SK-N-SH (cell line): ENCODE measurements at regions not wholly inside any gene's neighbourhood (a gene's known extent, or its start where the extent isn't known, plus 50 kb on each side); places are given as distances from the start of the nearest gene placed in this dataset.

Experiments used
- CTCF ChIA-PET: fragments of 300-600, 350-600 bp; formaldehyde crosslinking; extraction: SDS; loops from one replicate; lab custom pipeline; 2021; lab: Yijun Ruan, JAX
- POLR2A ChIA-PET: fragments of 350-600 bp; sonication (Branson Sonifier 250); formaldehyde crosslinking; extraction: SDS; loops from one replicate; lab custom pipeline; 2020; ENCODE audit warnings: antibody characterized with exemption, inconsistent platforms; lab: Yijun Ruan, JAX
- DNase-seq: peaks from one replicate; pipeline ENCODE4 v3.0.0; 2012
- H2AFZ ChIP-seq: fragments of 200-600 bp; sonication (generic); 2 replicates; pipeline ENCODE4 v1.8.1; 2016; ENCODE audit warnings: antibody characterized with exemption, mild to moderate bottlenecking, low read depth
- H3F3A ChIP-seq: fragments of 200-600 bp; sonication (generic); replicated peaks from 2 replicates; pipeline ENCODE3; 2016; ENCODE audit warnings: antibody characterized with exemption, mild to moderate bottlenecking; ENCODE audit not compliant: insufficient read depth
- H3K27ac ChIP-seq, 2 experiments: fragments of 200-500 bp in 1 of 2; fragments of 200-600 bp in 1 of 2; sonication (Bioruptor generic) in 1 of 2; sonication (generic), shearing (Covaris generic) in 1 of 2; 2 replicates each; pipeline versions ENCODE4 v1.5.1 to v1.6.1; 2014 to 2016; ENCODE audit warnings: low read depth in 2 of 2, inconsistent platforms in 1 of 2, low read length in 1 of 2, mild to moderate bottlenecking in 1 of 2, mixed read lengths in 1 of 2
- H3K27me3 ChIP-seq: fragments of 200-600 bp; sonication (generic), shearing (Covaris generic); 2 replicates; pipeline ENCODE4 v1.6.1; 2016; ENCODE audit warnings: mixed run types; ENCODE audit not compliant: insufficient read depth
- H3K36me3 ChIP-seq, 2 experiments: fragments of 200-500 bp in 1 of 2; fragments of 200-600 bp in 1 of 2; sonication (Bioruptor generic) in 1 of 2; sonication (generic) in 1 of 2; replicated peaks in 1 of 2; 2 replicates each; pipeline versions ENCODE3 to v1.5.1; 2014 to 2016; ENCODE audit warnings: low read length in 1 of 2, mild to moderate bottlenecking in 1 of 2; ENCODE audit not compliant: insufficient read depth in 2 of 2, control insufficient read depth in 1 of 2
- H3K4me1 ChIP-seq, 2 experiments: fragments of 200-500 bp in 1 of 2; fragments of 200-600 bp in 1 of 2; sonication (Bioruptor generic) in 1 of 2; sonication (generic), shearing (Covaris generic) in 1 of 2; 2 replicates each; pipeline versions ENCODE4 v1.5.1 to v1.6.1; 2014 to 2016; ENCODE audit warnings: low read depth in 1 of 2, low read length in 1 of 2, mixed run types in 1 of 2; ENCODE audit not compliant: insufficient read depth in 2 of 2, control insufficient read depth in 1 of 2
- H3K4me2 ChIP-seq: fragments of 200-600 bp; sonication (generic), shearing (Covaris generic); 2 replicates; pipeline ENCODE4 v1.6.1; 2017; ENCODE audit warnings: mixed run types
- H3K4me3 ChIP-seq, 2 experiments: fragments of 200-500 bp in 1 of 2; fragments of 200-600 bp in 1 of 2; sonication (Bioruptor generic) in 1 of 2; sonication (generic), shearing (Covaris generic) in 1 of 2; 2 replicates each; pipeline versions ENCODE4 v1.5.1 to v1.8.1; 2014 to 2016; ENCODE audit warnings: low read depth in 2 of 2, inconsistent platforms in 1 of 2, low read length in 1 of 2, mild to moderate bottlenecking in 1 of 2, mixed read lengths in 1 of 2, moderate library complexity in 1 of 2
- H3K79me2 ChIP-seq: fragments of 200-600 bp; sonication (generic); 2 replicates; pipeline ENCODE4 v1.8.1; 2017; ENCODE audit warnings: mild to moderate bottlenecking; ENCODE audit not compliant: insufficient read depth
- H3K9ac ChIP-seq: fragments of 200-600 bp; sonication (generic); 2 replicates; pipeline ENCODE4 v1.6.1; 2017; ENCODE audit warnings: mixed run types
- H3K9me2 ChIP-seq: fragments of 200-600 bp; sonication (generic); 2 replicates; pipeline ENCODE4 v1.6.1; 2017; ENCODE audit warnings: mixed run types
- H3K9me3 ChIP-seq: fragments of 200-600 bp; sonication (generic); 2 replicates; pipeline ENCODE4 v1.6.1; 2017; ENCODE audit warnings: mixed run types, mild to moderate bottlenecking, moderate library complexity
- H4K20me1 ChIP-seq: fragments of 200-600 bp; sonication (generic); 2 replicates; pipeline ENCODE4 v1.6.1; 2017; ENCODE audit warnings: mild to moderate bottlenecking, mixed run types; ENCODE audit not compliant: insufficient read depth
- FOSL2 ChIP-seq: IDR thresholded peaks from 2 replicates; pipeline ENCODE4 v1.4.0; 2012; ENCODE audit warnings: low read depth, mild to moderate bottlenecking, moderate library complexity, borderline replicate concordance
- GATA2 ChIP-seq: sonication (generic); formaldehyde crosslinking; IDR thresholded peaks from 2 replicates; pipeline ENCODE4 v1.5.0; 2020; ENCODE audit warnings: mild to moderate bottlenecking, missing genetic modification reagents
- NRF1 ChIP-seq: IDR thresholded peaks from 2 replicates; pipeline ENCODE4 v1.6.1; 2012; ENCODE audit warnings: low read depth, mild to moderate bottlenecking, low read length
- POLR2AphosphoS5 ChIP-seq: IDR thresholded peaks from 2 replicates; pipeline ENCODE4 v1.6.1; 2012; ENCODE audit warnings: low read depth, low read length
- RFX5 ChIP-seq: IDR thresholded peaks from 2 replicates; pipeline ENCODE4 v1.6.1; 2012; ENCODE audit warnings: mild to moderate bottlenecking, improper control_type of control experiment, low read length
- SIN3A ChIP-seq: IDR thresholded peaks from 2 replicates; pipeline ENCODE4 v1.6.1; 2012; ENCODE audit warnings: low read depth, mild to moderate bottlenecking, low read length, moderate library complexity, borderline replicate concordance
- TEAD4 ChIP-seq: IDR thresholded peaks from 2 replicates; pipeline ENCODE4 v1.4.0; 2012; ENCODE audit warnings: mild to moderate bottlenecking, borderline replicate concordance; ENCODE audit not compliant: insufficient read depth
- YY1 ChIP-seq: IDR thresholded peaks from 2 replicates; pipeline ENCODE4 v1.4.0; 2012; ENCODE audit warnings: low read depth, mild to moderate bottlenecking
- WGBS: methylation state at CpG from one replicate; pipeline ENCODE4 v1.1.6; 2017; ENCODE audit warnings: low lambda C conversion rate; 5-methylcytosine and 5-hydroxymethylcytosine counted together
- TF ChIP-seq, protein P1 (sequence below): fragments of 150-350 bp; IDR thresholded peaks from 2 replicates; pipeline ENCODE4 v1.6.1; 2017; ENCODE audit warnings: antibody characterized with exemption, low read length, low read depth, borderline replicate concordance
- TF ChIP-seq, protein P2 (sequence below): IDR thresholded peaks from 2 replicates; pipeline ENCODE4 v1.6.1; 2012; ENCODE audit warnings: mild to moderate bottlenecking, low read depth, low read length, moderate library complexity
- TF ChIP-seq, protein P3 (sequence below): IDR thresholded peaks from 2 replicates; pipeline ENCODE4 v1.4.0; 2012; ENCODE audit warnings: low read depth, borderline replicate concordance

- no peak overlapping the region for H3K4me3 ChIP-seq
- no peak overlapping the region for H3K27ac ChIP-seq
- 32% methylated on average over 1 of the region's 1 CpG for WGBS
- no peaks in the 10 kb centered on the region for H3K27me3 ChIP-seq
- H3F3A ChIP-seq = no peaks in the 10 kb centered on the region
- H3K4me2 ChIP-seq = no peak overlapping the region
- H3K4me1 ChIP-seq = no peaks in the 10 kb centered on the region
- H4K20me1 ChIP-seq = no peaks in the 10 kb centered on the region
- no peak for TF ChIP-seq GATA2 (CRISPR knock-in tag)
- TF ChIP-seq, protein P1, sequence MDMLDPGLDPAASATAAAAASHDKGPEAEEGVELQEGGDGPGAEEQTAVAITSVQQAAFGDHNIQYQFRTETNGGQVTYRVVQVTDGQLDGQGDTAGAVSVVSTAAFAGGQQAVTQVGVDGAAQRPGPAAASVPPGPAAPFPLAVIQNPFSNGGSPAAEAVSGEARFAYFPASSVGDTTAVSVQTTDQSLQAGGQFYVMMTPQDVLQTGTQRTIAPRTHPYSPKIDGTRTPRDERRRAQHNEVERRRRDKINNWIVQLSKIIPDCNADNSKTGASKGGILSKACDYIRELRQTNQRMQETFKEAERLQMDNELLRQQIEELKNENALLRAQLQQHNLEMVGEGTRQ = no peak
- H2AFZ ChIP-seq = no peak overlapping the region
- H3K36me3 ChIP-seq = no peaks in the 10 kb centered on the region
- no peaks in the 10 kb centered on the region for H3K9me2 ChIP-seq
- POLR2A ChIA-PET = interaction anchor here (0.6 kb wide), 1 partner anchor 1029 kb away, joined by 3 read pairs; no protein-coding TSS in a partner anchor
- CTCF ChIA-PET = no interaction called here
- no peaks in the 10 kb centered on the region for H3K79me2 ChIP-seq
- H3K9me3 ChIP-seq = no peaks in the 10 kb centered on the region
- DNase-seq = no peak
- H3K9ac ChIP-seq = no peak overlapping the region
Observed at GRCh38 chr16:65842067-65842466, 524.4 kb upstream of the CDH5 start.

- Histone ChIP-seq H3K9me2 (no peaks in the 10 kb centered on the region), H3K36me3 (no peaks in the 10 kb centered on the region), H3K9me3 (no peaks in the 10 kb centered on the region), H3K4me1 (peaks cover 4 to 7% of the 10 kb centered on the region in 2 experiments; a peak in 3 of 4 replicates), H3K4me2 (no peak overlapping the region), H3F3A (peaks cover 3% of the 10 kb centered on the region), H2AFZ (no peak overlapping the region), H4K20me1 (no peaks in the 10 kb centered on the region), H3K27me3 (no peaks in the 10 kb centered on the region), H3K9ac (no peak overlapping the region), H3K27ac (no peak overlapping the region), H3K4me3 (no peak overlapping the region), H3K79me2 (no peaks in the 10 kb centered on the region)
- WGBS = 62% methylated on average over 3 of the region's 3 CpGs
- TF ChIP-seq NRF1 (no peak), SIN3A (no peak), GATA2 (CRISPR knock-in tag) (no peak), POLR2AphosphoS5 (no peak), YY1 (no peak)
- CTCF ChIA-PET = no interaction called here
- POLR2A ChIA-PET = no interaction called here
- DNase-seq = no peak
Observed at GRCh38 chr16:65838001-65838400, 528.5 kb upstream of the CDH5 start.

DNA sequence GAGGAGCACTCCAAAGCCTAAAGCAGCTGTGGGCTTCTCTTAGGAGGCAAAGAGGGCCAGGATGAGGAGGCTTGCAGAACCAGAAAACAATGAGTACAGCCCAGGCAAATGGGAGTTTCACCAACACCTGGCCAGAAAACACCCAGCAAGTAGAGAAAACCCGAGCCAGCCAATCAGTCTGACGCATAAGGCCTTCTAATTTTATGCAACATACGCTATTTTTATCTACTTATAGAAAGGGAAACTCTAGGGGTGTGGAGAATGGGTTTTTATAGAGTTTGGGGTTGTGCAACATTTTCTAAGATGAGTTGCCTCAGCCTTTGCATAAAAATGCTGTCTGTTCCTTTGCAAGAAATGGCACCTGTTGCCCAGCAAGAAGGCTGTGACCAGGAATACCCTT lies 529.0 kb upstream of the CDH5 start:
- Histone ChIP-seq H3K4me3 (no peak overlapping the region), H4K20me1 (no peaks in the 10 kb centered on the region), H3K27me3 (no peaks in the 10 kb centered on the region), H3F3A (peaks cover 3% of the 10 kb centered on the region), H3K9ac (no peak overlapping the region), H3K4me1 (peaks cover 4 to 12% of the 10 kb centered on the region in 2 experiments; a peak in 3 of 4 replicates), H3K27ac (no peak overlapping the region), H3K9me3 (no peaks in the 10 kb centered on the region), H3K79me2 (no peaks in the 10 kb centered on the region), H3K9me2 (no peaks in the 10 kb centered on the region), H2AFZ (no peak overlapping the region), H3K4me2 (no peak overlapping the region), H3K36me3 (no peaks in the 10 kb centered on the region)
- no peak for TF ChIP-seq FOSL2
- TF ChIP-seq, protein P2, sequence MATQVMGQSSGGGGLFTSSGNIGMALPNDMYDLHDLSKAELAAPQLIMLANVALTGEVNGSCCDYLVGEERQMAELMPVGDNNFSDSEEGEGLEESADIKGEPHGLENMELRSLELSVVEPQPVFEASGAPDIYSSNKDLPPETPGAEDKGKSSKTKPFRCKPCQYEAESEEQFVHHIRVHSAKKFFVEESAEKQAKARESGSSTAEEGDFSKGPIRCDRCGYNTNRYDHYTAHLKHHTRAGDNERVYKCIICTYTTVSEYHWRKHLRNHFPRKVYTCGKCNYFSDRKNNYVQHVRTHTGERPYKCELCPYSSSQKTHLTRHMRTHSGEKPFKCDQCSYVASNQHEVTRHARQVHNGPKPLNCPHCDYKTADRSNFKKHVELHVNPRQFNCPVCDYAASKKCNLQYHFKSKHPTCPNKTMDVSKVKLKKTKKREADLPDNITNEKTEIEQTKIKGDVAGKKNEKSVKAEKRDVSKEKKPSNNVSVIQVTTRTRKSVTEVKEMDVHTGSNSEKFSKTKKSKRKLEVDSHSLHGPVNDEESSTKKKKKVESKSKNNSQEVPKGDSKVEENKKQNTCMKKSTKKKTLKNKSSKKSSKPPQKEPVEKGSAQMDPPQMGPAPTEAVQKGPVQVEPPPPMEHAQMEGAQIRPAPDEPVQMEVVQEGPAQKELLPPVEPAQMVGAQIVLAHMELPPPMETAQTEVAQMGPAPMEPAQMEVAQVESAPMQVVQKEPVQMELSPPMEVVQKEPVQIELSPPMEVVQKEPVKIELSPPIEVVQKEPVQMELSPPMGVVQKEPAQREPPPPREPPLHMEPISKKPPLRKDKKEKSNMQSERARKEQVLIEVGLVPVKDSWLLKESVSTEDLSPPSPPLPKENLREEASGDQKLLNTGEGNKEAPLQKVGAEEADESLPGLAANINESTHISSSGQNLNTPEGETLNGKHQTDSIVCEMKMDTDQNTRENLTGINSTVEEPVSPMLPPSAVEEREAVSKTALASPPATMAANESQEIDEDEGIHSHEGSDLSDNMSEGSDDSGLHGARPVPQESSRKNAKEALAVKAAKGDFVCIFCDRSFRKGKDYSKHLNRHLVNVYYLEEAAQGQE = no peak
- TF ChIP-seq, protein P3, sequence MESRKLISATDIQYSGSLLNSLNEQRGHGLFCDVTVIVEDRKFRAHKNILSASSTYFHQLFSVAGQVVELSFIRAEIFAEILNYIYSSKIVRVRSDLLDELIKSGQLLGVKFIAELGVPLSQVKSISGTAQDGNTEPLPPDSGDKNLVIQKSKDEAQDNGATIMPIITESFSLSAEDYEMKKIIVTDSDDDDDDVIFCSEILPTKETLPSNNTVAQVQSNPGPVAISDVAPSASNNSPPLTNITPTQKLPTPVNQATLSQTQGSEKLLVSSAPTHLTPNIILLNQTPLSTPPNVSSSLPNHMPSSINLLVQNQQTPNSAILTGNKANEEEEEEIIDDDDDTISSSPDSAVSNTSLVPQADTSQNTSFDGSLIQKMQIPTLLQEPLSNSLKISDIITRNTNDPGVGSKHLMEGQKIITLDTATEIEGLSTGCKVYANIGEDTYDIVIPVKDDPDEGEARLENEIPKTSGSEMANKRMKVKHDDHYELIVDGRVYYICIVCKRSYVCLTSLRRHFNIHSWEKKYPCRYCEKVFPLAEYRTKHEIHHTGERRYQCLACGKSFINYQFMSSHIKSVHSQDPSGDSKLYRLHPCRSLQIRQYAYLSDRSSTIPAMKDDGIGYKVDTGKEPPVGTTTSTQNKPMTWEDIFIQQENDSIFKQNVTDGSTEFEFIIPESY = no peak
- TF ChIP-seq, protein P1 = no peak
- TF ChIP-seq TEAD4 = no peak
- no peak for TF ChIP-seq NRF1
- no peak for TF ChIP-seq RFX5
- CTCF ChIA-PET = no interaction called here
- DNase-seq = no peak
- POLR2A ChIA-PET = no interaction called here
- 77% methylated on average over 3 of the region's 3 CpGs for WGBS
